ENCODE measurements at regions not wholly inside any gene's neighbourhood (a gene's known extent, or its start where the extent isn't known, plus 50 kb on each side); places are given as distances from the start of the nearest gene placed in this dataset.
A peak's percentile ranks its signal among the peaks of the same experiment; 100 is the strongest.

DNA sequence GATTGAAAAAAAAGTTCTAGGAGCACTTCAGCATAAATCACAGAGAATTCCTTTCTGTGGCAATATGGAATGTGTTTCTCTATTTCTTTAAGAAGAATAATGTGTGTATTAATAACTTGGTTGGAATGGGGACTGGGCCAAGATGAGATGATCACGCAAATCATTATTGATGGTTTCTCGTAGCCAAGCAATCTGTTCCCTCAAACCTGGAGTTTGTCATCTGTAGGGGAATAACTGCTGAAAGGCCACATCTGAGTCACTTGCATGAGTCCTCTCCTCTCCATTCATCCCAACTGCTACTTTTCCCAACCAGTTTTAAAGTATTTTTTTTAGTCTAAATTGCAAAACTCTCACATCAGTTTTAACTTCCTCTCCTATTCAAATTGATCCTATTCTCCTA lies 480.4 kb downstream of the PLPP3 start:
- Histone ChIP-seq H3K79me1 (ENCODE audit: low read length) (peaks cover 3% of the 10 kb centered on the region), H2BK12ac (ENCODE audit: low read length) (no peak overlapping the region), H4K12ac (ENCODE audit: low read depth, low read length) (no peak overlapping the region), H3K14ac (ENCODE audit: low read length) (no peak overlapping the region), H3K4ac (ENCODE audit: low read depth, low read length) (no peak overlapping the region), H3K4me3 (ENCODE audit: low read depth, low read length) (no peak overlapping the region), H3K18ac (ENCODE audit: low read length) (no peak overlapping the region), H3K23ac (ENCODE audit: low read length) (no peak overlapping the region), H3K36me3 (ENCODE audit: control insufficient read depth in 1 of 2, insufficient read depth in 2 of 2, low read length in 2 of 2) (no peaks in the 10 kb centered on the region), H3K79me2 (ENCODE audit: control insufficient read depth, insufficient read depth, low read length, poor library complexity) (no peaks in the 10 kb centered on the region), H4K91ac (ENCODE audit: low read depth, low read length) (no peak overlapping the region), H3K4me1 (ENCODE audit: control insufficient read depth in 1 of 2, insufficient read depth in 2 of 2, low read length in 2 of 2) (peaks cover 2 to 5% of the 10 kb centered on the region in 2 experiments), H2BK120ac (ENCODE audit: insufficient read depth, low read length, poor library complexity) (no peak overlapping the region), H2AFZ (ENCODE audit: insufficient read depth, low read length, poor library complexity) (no peak overlapping the region), H3K9ac (ENCODE audit: low read length) (no peak overlapping the region), H2BK5ac (ENCODE audit: low read depth, low read length, poor library complexity) (no peak overlapping the region), H3K4me2 (ENCODE audit: low read length) (no peak overlapping the region), H3K27ac (ENCODE audit: low read depth, low read length) (no peak overlapping the region), H2AK5ac (ENCODE audit: low read length) (no peak overlapping the region), H3K27me3 (ENCODE audit: insufficient read depth, low read length) (no peaks in the 10 kb centered on the region), H4K8ac (ENCODE audit: low read depth, low read length) (no peak overlapping the region), H3K9me3 (ENCODE audit: insufficient read depth, low read depth, low read length) (no peaks in the 10 kb centered on the region)
- no CpG with 5 or more reads among the region's 2 CpGs for WGBS (ENCODE audit: extremely low coverage, insufficient coverage, insufficient read length)
- no peak for DNase-seq

DNA sequence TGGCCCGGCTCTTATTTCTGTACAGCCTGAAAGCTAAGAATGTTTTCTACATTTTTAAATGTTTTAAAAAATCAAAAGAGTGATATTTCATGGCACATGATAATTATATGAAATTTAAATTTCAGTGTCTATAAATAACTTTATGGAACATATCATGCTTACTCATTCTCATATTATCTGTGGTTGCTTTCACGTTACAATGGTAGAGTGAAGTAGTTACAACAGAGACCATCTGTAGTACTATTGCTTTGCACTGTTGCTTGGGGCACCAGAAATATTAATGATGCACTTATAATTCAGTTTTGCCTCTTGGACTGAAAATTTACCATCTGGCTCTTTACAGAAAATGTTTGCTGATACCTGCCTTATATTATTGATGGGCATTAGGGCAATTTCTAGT lies 481.6 kb downstream of the PLPP3 start:
- H3K4ac ChIP-seq (ENCODE audit: low read depth, low read length) = no peak overlapping the region
- H3K79me1 ChIP-seq (ENCODE audit: low read length) = peaks cover 6% of the 10 kb centered on the region
- no peak overlapping the region for H4K8ac ChIP-seq (ENCODE audit: low read depth, low read length)
- no peaks in the 10 kb centered on the region for H3K9me3 ChIP-seq (ENCODE audit: insufficient read depth, low read depth, low read length)
- WGBS (ENCODE audit: extremely low coverage, insufficient coverage, insufficient read length) = no CpG with 5 or more reads among the region's 2 CpGs
- H3K9ac ChIP-seq (ENCODE audit: low read length) = no peak overlapping the region
- H2BK12ac ChIP-seq (ENCODE audit: low read length) = no peak overlapping the region
- no peak overlapping the region for H2AK5ac ChIP-seq (ENCODE audit: low read length)
- H3K18ac ChIP-seq (ENCODE audit: low read length) = no peak overlapping the region
- H3K4me3 ChIP-seq (ENCODE audit: low read depth, low read length) = no peak overlapping the region
- H3K36me3 ChIP-seq (ENCODE audit: control insufficient read depth in 1 of 2, insufficient read depth in 2 of 2, low read length in 2 of 2) = no peaks in the 10 kb centered on the region
- no peak overlapping the region for H3K14ac ChIP-seq (ENCODE audit: low read length)
- no peaks in the 10 kb centered on the region for H3K27me3 ChIP-seq (ENCODE audit: insufficient read depth, low read length)
- peaks cover 2 to 8% of the 10 kb centered on the region in 2 experiments for H3K4me1 ChIP-seq (ENCODE audit: control insufficient read depth in 1 of 2, insufficient read depth in 2 of 2, low read length in 2 of 2)
- DNase-seq = no peak
- H2AFZ ChIP-seq (ENCODE audit: insufficient read depth, low read length, poor library complexity) = no peak overlapping the region
- no peak overlapping the region for H3K23ac ChIP-seq (ENCODE audit: low read length)
- no peak overlapping the region for H4K91ac ChIP-seq (ENCODE audit: low read depth, low read length)
- no peak overlapping the region for H2BK120ac ChIP-seq (ENCODE audit: insufficient read depth, low read length, poor library complexity)
- H3K27ac ChIP-seq (ENCODE audit: low read depth, low read length) = no peak overlapping the region
- H3K4me2 ChIP-seq (ENCODE audit: low read length) = no peak overlapping the region
- H2BK5ac ChIP-seq (ENCODE audit: low read depth, low read length, poor library complexity) = no peak overlapping the region
- H4K12ac ChIP-seq (ENCODE audit: low read depth, low read length) = no peak overlapping the region
- H3K79me2 ChIP-seq (ENCODE audit: control insufficient read depth, insufficient read depth, low read length, poor library complexity) = no peaks in the 10 kb centered on the region

DNA sequence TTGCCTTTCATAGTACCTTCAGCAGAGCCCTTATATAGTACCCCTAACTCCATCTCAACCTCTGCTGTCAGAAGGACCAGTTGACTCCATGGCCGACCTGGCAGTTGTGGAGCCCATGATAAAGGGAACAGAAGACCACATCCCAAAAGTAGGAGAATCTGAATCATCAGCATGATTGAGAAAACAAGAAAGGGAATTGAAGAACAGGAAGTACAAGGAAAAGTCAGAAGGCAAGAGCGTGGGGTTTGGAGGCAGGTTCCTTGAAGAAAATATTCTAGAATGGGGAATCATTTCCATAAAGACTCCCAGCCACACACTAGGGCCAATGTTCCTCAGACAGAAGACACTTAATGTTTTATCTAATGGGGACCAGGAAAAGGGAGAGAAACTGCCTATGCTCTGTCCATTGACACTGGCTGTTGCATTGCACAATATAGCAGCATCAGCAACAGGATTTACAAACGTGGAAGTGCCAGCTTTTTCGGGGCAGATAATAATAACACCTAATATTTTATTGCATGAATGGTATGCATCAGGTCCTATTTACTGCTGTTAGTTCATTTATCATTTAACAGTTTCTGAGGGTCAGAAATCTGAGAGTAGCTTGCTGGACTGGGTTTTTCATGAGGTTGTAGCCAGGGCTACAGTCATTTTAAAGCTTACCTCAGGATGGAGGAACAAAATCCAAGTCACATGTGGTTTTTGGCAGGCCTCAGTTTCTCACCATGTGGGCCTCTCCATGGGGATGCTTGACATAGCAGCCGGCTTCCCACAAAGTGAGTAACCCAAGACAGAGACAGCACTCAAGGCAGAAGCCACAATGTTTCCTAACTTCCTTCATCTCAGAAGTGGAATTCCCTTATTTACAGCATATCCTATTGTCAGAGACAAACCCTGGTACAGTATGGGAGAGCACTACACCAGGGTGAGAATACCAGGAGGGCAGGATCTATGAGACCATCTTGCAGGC lies 483.4 kb downstream of the PLPP3 start:
- Histone ChIP-seq H3K9ac (ENCODE audit: low read length) (no peak overlapping the region), H3K4me2 (ENCODE audit: low read length) (no peak overlapping the region), H3K79me2 (ENCODE audit: control insufficient read depth, insufficient read depth, low read length, poor library complexity) (no peaks in the 10 kb centered on the region), H3K27me3 (ENCODE audit: insufficient read depth, low read length) (no peaks in the 10 kb centered on the region), H4K91ac (ENCODE audit: low read depth, low read length) (peak overlapping the region; percentile 71), H2BK12ac (ENCODE audit: low read length) (peak overlapping the region; percentile 88), H2BK5ac (ENCODE audit: low read depth, low read length, poor library complexity) (no peak overlapping the region), H3K4ac (ENCODE audit: low read depth, low read length) (no peak overlapping the region), H3K4me1 (ENCODE audit: control insufficient read depth in 1 of 2, insufficient read depth in 2 of 2, low read length in 2 of 2) (peaks cover 2 to 8% of the 10 kb centered on the region in 2 experiments), H3K14ac (ENCODE audit: low read length) (no peak overlapping the region), H3K9me3 (ENCODE audit: insufficient read depth, low read depth, low read length) (no peaks in the 10 kb centered on the region), H3K27ac (ENCODE audit: low read depth, low read length) (no peak overlapping the region), H2BK120ac (ENCODE audit: insufficient read depth, low read length, poor library complexity) (no peak overlapping the region), H2AFZ (ENCODE audit: insufficient read depth, low read length, poor library complexity) (no peak overlapping the region), H4K8ac (ENCODE audit: low read depth, low read length) (no peak overlapping the region), H3K36me3 (ENCODE audit: control insufficient read depth in 1 of 2, insufficient read depth in 2 of 2, low read length in 2 of 2) (no peaks in the 10 kb centered on the region), H3K18ac (ENCODE audit: low read length) (no peak overlapping the region), H2AK5ac (ENCODE audit: low read length) (peak overlapping the region; percentile 59), H3K23ac (ENCODE audit: low read length) (no peak overlapping the region), H3K4me3 (ENCODE audit: low read depth, low read length) (no peak overlapping the region), H4K12ac (ENCODE audit: low read depth, low read length) (no peak overlapping the region), H3K79me1 (ENCODE audit: low read length) (peaks cover 6% of the 10 kb centered on the region)
- DNase-seq = no peak
- no CpG with 5 or more reads among the region's 5 CpGs for WGBS (ENCODE audit: extremely low coverage, insufficient coverage, insufficient read length)

DNA sequence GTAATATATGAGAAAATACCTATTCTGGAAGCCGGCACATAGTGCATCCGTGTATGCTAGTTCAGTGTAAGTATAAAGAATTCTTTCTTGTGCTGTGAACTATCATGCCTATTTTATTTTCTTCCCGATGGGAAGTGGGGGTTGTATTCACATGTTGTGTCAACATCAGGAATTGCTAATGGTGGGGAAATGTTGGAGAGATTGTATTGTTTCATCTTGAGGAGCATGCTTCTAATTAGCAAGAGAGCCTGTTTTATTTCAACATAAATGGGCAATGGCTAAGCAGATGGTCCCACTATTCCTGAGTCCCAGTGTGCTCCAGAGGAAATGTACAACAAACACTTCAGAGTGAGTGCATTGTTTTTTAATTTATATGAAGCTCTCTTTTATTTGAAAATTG lies 485.2 kb downstream of the PLPP3 start:
- H3K18ac ChIP-seq (ENCODE audit: low read length) = no peak overlapping the region
- no peak overlapping the region for H2BK12ac ChIP-seq (ENCODE audit: low read length)
- H4K12ac ChIP-seq (ENCODE audit: low read depth, low read length) = no peak overlapping the region
- no peak overlapping the region for H3K4ac ChIP-seq (ENCODE audit: low read depth, low read length)
- peaks cover 1% of the 10 kb centered on the region for H3K9me3 ChIP-seq (ENCODE audit: insufficient read depth, low read depth, low read length)
- H3K23ac ChIP-seq (ENCODE audit: low read length) = no peak overlapping the region
- no peaks in the 10 kb centered on the region for H3K79me2 ChIP-seq (ENCODE audit: control insufficient read depth, insufficient read depth, low read length, poor library complexity)
- H4K8ac ChIP-seq (ENCODE audit: low read depth, low read length) = no peak overlapping the region
- H3K4me1 ChIP-seq (ENCODE audit: control insufficient read depth in 1 of 2, insufficient read depth in 2 of 2, low read length in 2 of 2) = peaks cover 2 to 8% of the 10 kb centered on the region in 2 experiments
- H3K79me1 ChIP-seq (ENCODE audit: low read length) = peaks cover 2% of the 10 kb centered on the region
- no peak overlapping the region for H3K9ac ChIP-seq (ENCODE audit: low read length)
- no peak overlapping the region for H2AFZ ChIP-seq (ENCODE audit: insufficient read depth, low read length, poor library complexity)
- H3K4me2 ChIP-seq (ENCODE audit: low read length) = no peak overlapping the region
- no peaks in the 10 kb centered on the region for H3K27me3 ChIP-seq (ENCODE audit: insufficient read depth, low read length)
- H3K4me3 ChIP-seq (ENCODE audit: low read depth, low read length) = no peak overlapping the region
- H2BK120ac ChIP-seq (ENCODE audit: insufficient read depth, low read length, poor library complexity) = no peak overlapping the region
- no peak overlapping the region for H3K14ac ChIP-seq (ENCODE audit: low read length)
- no peak overlapping the region for H2AK5ac ChIP-seq (ENCODE audit: low read length)
- no peak overlapping the region for H2BK5ac ChIP-seq (ENCODE audit: low read depth, low read length, poor library complexity)
- no peaks in the 10 kb centered on the region for H3K36me3 ChIP-seq (ENCODE audit: control insufficient read depth in 1 of 2, insufficient read depth in 2 of 2, low read length in 2 of 2)
- H4K91ac ChIP-seq (ENCODE audit: low read depth, low read length) = no peak overlapping the region
- no CpG with 5 or more reads among the region's 3 CpGs for WGBS (ENCODE audit: extremely low coverage, insufficient coverage, insufficient read length)
- DNase-seq = no peak
- no peak overlapping the region for H3K27ac ChIP-seq (ENCODE audit: low read depth, low read length)

Measured in trophoblast cell (in vitro differentiated cells and primary cell).